ENCODE measurements at regions not wholly inside any gene's neighbourhood (a gene's known extent, or its start where the extent isn't known, plus 50 kb on each side); places are given as distances from the start of the nearest gene placed in this dataset.

DNA sequence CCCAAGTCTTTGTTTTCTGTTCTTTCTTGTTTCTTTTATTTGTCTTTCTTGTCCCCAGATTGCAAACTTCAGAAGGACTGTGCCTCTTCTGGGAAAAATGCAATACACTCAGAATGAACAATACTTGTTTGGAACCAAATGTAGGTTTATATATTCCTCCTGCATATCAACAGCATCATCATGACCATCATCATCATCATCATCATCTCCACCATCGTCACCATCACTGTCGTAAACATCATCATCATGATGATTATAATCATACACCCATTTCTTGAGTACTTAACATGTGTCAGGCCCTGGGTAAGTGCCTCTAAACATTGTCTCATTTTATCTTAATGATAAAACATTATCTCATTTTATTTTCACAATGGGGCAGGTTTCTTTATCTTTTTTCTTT lies 476.8 kb downstream of the CCSER2 start:
- Histone ChIP-seq H3K9me3 (no peaks in the 10 kb centered on the region), H3K4me3 (no peak overlapping the region), H3K4me1 (no peaks in the 10 kb centered on the region), H3K27me3 (ENCODE audit: low read depth) (no peaks in the 10 kb centered on the region), H3K27ac (no peak overlapping the region), H3K36me3 (no peaks in the 10 kb centered on the region)
- TF ChIP-seq, protein P1, sequence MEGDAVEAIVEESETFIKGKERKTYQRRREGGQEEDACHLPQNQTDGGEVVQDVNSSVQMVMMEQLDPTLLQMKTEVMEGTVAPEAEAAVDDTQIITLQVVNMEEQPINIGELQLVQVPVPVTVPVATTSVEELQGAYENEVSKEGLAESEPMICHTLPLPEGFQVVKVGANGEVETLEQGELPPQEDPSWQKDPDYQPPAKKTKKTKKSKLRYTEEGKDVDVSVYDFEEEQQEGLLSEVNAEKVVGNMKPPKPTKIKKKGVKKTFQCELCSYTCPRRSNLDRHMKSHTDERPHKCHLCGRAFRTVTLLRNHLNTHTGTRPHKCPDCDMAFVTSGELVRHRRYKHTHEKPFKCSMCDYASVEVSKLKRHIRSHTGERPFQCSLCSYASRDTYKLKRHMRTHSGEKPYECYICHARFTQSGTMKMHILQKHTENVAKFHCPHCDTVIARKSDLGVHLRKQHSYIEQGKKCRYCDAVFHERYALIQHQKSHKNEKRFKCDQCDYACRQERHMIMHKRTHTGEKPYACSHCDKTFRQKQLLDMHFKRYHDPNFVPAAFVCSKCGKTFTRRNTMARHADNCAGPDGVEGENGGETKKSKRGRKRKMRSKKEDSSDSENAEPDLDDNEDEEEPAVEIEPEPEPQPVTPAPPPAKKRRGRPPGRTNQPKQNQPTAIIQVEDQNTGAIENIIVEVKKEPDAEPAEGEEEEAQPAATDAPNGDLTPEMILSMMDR (IDR thresholded peaks at IDR 0.05) = no peak
- intact Hi-C loops (cut with DNase I) = no loop called here
- ATAC-seq (no peak), DNase-seq (no peak)

DNA sequence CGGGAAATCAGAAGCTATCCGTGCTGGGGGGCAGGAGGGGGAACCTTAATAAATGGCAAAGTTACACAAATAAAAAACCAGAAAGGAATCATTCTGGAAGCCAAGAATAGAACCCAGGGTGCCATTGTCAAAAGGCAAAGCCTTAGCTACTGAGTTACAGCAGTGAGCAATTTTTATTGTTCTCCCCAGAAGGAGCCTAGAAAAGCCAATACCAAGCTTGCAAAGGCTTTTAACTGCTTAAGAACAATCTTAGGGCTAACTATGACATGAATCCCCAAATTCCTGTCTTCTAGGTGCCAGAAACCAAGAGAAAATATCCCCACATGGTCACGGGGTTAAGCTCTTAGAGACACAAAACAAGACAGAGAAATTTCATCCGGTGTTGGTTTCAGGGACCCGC lies 482.7 kb downstream of the CCSER2 start:
- Histone ChIP-seq H3K27ac (no peak overlapping the region), H3K9me3 (no peaks in the 10 kb centered on the region), H3K4me3 (no peak overlapping the region), H3K4me1 (no peaks in the 10 kb centered on the region), H3K36me3 (no peaks in the 10 kb centered on the region), H3K27me3 (ENCODE audit: low read depth) (no peaks in the 10 kb centered on the region)
- ATAC-seq (no peak), DNase-seq (no peak)
- TF ChIP-seq, protein P1 (IDR thresholded peaks at IDR 0.05) = no peak
- intact Hi-C loops (cut with DNase I) = no loop called here

DNA sequence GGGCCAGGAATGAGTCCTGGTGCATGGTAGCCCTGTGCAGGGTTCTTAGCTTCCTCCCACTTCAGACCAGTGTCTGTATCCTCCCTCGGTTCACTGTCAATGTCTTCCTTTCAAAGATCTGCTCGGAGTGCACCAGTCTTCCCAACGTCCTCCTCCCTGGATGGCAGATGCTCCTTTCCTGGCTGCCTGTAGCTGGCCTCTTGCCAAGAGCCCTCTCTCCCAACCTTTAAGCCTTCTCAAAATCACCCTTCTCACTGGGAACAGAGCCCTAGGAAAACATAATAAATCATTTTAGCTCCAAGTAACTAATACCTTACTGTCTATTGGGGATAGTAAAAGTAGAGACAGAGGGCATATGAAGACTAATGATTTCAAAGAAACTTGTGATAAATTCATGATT lies 490.6 kb downstream of the CCSER2 start:
- intact Hi-C loops (cut with DNase I) = no loop called here
- Histone ChIP-seq H3K4me1 (no peaks in the 10 kb centered on the region), H3K4me3 (no peak overlapping the region), H3K27me3 (ENCODE audit: low read depth) (no peaks in the 10 kb centered on the region), H3K36me3 (no peaks in the 10 kb centered on the region), H3K9me3 (no peaks in the 10 kb centered on the region), H3K27ac (no peak overlapping the region)
- TF ChIP-seq, protein P1 (IDR thresholded peaks at IDR 0.05) = no peak
- no peak for DNase-seq
- ATAC-seq = no peak

DNA sequence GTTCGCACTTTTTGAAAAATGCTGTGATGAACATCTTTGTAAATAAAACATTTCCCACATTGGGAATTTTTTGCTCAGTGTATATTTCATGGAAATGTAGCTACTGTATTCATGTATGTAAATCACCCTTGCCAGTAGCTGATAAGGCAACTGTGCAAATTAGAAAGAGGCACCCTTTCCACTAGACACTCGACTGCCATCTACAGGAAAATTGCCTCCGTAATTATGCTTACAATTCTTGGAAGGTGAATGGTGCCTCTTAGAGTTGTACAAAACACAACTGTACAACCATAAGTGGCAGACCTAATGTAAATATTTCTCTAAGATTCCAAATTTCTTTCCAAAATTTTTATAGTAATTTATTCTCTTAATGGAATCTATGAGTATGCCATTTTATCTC lies 491.7 kb downstream of the CCSER2 start:
- Histone ChIP-seq H3K27ac (no peak overlapping the region), H3K9me3 (no peaks in the 10 kb centered on the region), H3K4me3 (no peak overlapping the region), H3K27me3 (ENCODE audit: low read depth) (no peaks in the 10 kb centered on the region), H3K36me3 (no peaks in the 10 kb centered on the region), H3K4me1 (no peaks in the 10 kb centered on the region)
- TF ChIP-seq, protein P1 (IDR thresholded peaks at IDR 0.05) = no peak
- intact Hi-C loops (cut with DNase I) = no loop called here
- ATAC-seq (no peak), DNase-seq (no peak)

DNA sequence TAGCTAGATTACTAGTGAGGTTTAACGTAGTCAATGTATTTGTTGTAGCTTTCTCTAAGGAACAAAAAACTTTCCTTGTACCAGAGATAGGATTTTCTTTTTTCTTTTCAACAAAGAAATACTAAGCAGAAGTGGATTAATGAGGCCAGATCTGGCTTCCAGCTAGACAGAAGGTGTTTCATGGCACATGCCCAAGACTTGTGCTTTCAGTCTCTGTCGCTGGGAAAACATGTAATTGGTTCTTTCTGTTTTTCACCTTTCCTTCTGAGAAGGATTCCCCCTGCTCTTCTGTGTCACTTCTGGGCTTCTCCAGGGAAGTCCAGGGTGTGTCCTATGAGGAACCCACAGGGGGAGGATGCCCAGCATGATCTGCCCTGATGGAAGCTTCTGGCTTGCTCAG lies 492.2 kb downstream of the CCSER2 start:
- ATAC-seq (no peak), DNase-seq (no peak)
- no peaks in the 10 kb centered on the region for H3K27me3 ChIP-seq (ENCODE audit: low read depth)
- no peaks in the 10 kb centered on the region for H3K4me1 ChIP-seq
- no peak overlapping the region for H3K27ac ChIP-seq
- no peak overlapping the region for H3K4me3 ChIP-seq
- no peaks in the 10 kb centered on the region for H3K36me3 ChIP-seq
- no peaks in the 10 kb centered on the region for H3K9me3 ChIP-seq
- TF ChIP-seq, protein P1 (IDR thresholded peaks at IDR 0.05) = no peak
- intact Hi-C loops (cut with DNase I) = no loop called here

Measured in lower lobe of right lung (tissue), 2 donors.